ENCODE measurements at regions not wholly inside any gene's neighbourhood (a gene's known extent, or its start where the extent isn't known, plus 50 kb on each side); places are given as distances from the start of the nearest gene placed in this dataset.

DNA sequence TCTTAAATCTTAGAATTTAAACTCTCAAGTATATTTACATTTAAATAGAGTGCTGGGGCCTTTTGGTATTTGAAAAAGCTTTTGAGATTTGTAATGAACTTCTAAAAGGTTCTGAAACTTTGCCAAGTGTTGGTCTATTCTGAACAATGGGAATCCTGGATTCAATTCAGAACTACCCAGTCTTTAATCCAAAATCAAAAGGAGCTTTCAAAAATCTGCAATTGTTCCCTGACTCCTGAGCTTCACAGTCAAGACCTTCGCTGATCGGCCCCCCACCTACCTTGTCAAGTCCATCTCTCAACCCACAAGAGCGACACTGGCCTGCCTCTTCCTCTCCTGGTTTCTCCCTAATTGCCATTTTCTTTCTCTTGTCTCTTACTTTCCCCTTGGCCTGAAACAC is 666.1 kb upstream of the BOD1L1 start:
- H3K4me3 ChIP-seq: no peak overlapping the region
- TF ChIP-seq POLR2AphosphoS5 (IDR thresholded peaks at IDR 0.05; ENCODE audit: insufficient read depth in 1 of 2, low read depth in 1 of 2) (no peak), POLR2A (IDR thresholded peaks at IDR 0.05) (no peak)
- TF ChIP-seq, protein P1, sequence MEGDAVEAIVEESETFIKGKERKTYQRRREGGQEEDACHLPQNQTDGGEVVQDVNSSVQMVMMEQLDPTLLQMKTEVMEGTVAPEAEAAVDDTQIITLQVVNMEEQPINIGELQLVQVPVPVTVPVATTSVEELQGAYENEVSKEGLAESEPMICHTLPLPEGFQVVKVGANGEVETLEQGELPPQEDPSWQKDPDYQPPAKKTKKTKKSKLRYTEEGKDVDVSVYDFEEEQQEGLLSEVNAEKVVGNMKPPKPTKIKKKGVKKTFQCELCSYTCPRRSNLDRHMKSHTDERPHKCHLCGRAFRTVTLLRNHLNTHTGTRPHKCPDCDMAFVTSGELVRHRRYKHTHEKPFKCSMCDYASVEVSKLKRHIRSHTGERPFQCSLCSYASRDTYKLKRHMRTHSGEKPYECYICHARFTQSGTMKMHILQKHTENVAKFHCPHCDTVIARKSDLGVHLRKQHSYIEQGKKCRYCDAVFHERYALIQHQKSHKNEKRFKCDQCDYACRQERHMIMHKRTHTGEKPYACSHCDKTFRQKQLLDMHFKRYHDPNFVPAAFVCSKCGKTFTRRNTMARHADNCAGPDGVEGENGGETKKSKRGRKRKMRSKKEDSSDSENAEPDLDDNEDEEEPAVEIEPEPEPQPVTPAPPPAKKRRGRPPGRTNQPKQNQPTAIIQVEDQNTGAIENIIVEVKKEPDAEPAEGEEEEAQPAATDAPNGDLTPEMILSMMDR (IDR thresholded peaks at IDR 0.05): no peak
- intact Hi-C loops (cut with DNase I): no loop called here
- no peak overlapping the region for H3K27ac ChIP-seq
- no peaks in the 10 kb centered on the region for H3K9me3 ChIP-seq
- DNase-seq (ENCODE audit: extremely low spot score in 2 of 2): no peak
- no peaks in the 10 kb centered on the region for H3K36me3 ChIP-seq
- H3K4me1 ChIP-seq: no peaks in the 10 kb centered on the region
- H3K27me3 ChIP-seq: no peaks in the 10 kb centered on the region

DNA sequence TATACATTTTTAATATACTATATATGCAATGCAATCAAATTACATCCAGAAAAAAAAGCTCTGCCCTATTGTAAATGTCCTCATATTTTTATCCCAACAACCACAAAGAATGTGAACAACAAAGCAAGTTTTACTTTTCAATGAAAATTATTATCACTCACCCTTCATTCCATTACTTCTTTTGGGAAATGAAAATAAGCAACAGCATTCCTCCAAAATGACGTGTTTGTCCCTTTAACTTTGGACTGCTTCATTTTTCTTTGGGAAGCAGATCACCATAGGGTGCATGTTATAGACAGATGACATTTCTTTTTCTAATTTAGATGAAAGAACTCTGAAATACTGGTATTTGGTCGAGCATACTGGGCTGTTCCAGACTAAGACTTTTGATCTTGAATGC is 667.1 kb upstream of the BOD1L1 start:
- no peak for TF ChIP-seq POLR2A (IDR thresholded peaks at IDR 0.05)
- TF ChIP-seq, protein P1 (IDR thresholded peaks at IDR 0.05): no peak
- Histone ChIP-seq H3K27me3 (no peaks in the 10 kb centered on the region), H3K4me1 (no peaks in the 10 kb centered on the region), H3K27ac (no peak overlapping the region), H3K4me3 (no peak overlapping the region), H3K36me3 (no peaks in the 10 kb centered on the region), H3K9me3 (no peaks in the 10 kb centered on the region)
- intact Hi-C loops (cut with DNase I): no loop called here
- no peak for DNase-seq (ENCODE audit: extremely low spot score in 2 of 2)

DNA sequence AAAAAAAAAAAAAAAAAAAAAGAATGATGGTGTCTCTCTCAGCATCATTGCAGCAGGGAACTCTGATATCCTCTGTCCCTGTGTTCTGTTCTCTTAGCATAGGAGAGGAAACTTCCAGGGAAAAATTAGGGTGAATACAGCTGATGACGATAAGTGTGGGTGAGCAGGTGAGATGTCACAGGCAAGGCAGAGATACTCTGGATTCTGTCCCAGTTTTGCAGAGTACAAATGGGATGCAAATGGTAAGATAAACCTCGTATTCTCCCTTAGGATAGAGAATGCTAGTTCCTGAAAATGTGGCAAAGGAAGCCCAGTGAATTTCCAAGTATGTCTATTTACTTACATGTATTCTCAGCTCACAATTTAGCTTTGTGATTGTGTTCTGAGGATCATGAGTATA is 671.6 kb upstream of the BOD1L1 start:
- Histone ChIP-seq H3K36me3 (no peaks in the 10 kb centered on the region), H3K9me3 (no peaks in the 10 kb centered on the region), H3K4me3 (no peak overlapping the region), H3K4me1 (no peaks in the 10 kb centered on the region), H3K27me3 (no peaks in the 10 kb centered on the region), H3K27ac (no peak overlapping the region)
- no peak for TF ChIP-seq POLR2AphosphoS5 (IDR thresholded peaks at IDR 0.05; ENCODE audit: insufficient read depth in 1 of 2, low read depth in 1 of 2)
- TF ChIP-seq, protein P1 (IDR thresholded peaks at IDR 0.05): no peak
- no peak for TF ChIP-seq POLR2A (IDR thresholded peaks at IDR 0.05)
- intact Hi-C loops (cut with DNase I): no loop called here
- no peak for DNase-seq (ENCODE audit: extremely low spot score in 2 of 2)

DNA sequence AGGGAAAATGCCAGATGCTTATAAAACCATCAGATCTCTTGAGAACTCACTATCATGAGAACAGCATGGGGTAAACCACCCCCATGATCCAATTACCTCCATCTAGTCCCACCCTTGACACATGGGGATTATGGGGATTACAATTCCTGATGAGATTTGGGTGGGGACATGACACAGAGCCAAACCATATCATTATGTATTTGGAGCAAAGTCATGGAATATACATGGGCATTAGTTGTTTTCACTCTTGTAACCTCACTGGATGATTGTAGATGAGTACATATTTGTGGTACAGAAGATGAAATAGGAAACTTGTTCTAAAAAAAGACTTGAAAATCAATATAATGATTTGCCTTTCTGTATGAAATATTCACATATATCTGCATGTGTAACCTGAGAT is 674.5 kb upstream of the BOD1L1 start:
- H3K4me3 ChIP-seq: no peak overlapping the region
- no peaks in the 10 kb centered on the region for H3K36me3 ChIP-seq
- H3K27ac ChIP-seq: no peak overlapping the region
- intact Hi-C loops (cut with DNase I): no loop called here
- H3K27me3 ChIP-seq: no peaks in the 10 kb centered on the region
- no peaks in the 10 kb centered on the region for H3K4me1 ChIP-seq
- TF ChIP-seq POLR2AphosphoS5 (IDR thresholded peaks at IDR 0.05; ENCODE audit: insufficient read depth in 1 of 2, low read depth in 1 of 2): no peak
- DNase-seq (ENCODE audit: extremely low spot score in 2 of 2): no peak
- no peaks in the 10 kb centered on the region for H3K9me3 ChIP-seq

DNA sequence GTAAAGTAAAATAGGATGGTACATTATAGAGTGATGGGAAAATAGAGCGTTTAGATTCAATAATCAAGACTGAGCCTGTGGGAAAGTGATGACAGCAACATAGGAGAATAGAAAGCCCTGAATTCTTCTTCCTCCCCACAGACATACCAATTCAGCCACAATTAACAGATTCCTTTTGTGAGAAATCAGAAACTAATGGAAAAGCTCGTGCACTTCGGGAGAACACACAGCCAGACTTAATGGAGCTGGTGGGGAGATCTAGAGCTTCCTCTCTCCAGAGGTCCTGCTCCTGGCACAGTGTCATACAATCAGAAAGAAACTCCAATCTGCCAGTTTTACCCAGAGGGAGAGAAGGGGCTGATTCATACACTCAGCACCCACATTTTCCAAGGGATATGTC is 676.3 kb upstream of the BOD1L1 start:
- Histone ChIP-seq H3K27ac (no peak overlapping the region), H3K27me3 (no peaks in the 10 kb centered on the region), H3K4me3 (no peak overlapping the region), H3K9me3 (no peaks in the 10 kb centered on the region), H3K36me3 (no peaks in the 10 kb centered on the region), H3K4me1 (no peaks in the 10 kb centered on the region)
- TF ChIP-seq POLR2AphosphoS5 (IDR thresholded peaks at IDR 0.05; ENCODE audit: insufficient read depth in 1 of 2, low read depth in 1 of 2) (no peak), POLR2A (IDR thresholded peaks at IDR 0.05) (no peak)
- TF ChIP-seq, protein P1 (IDR thresholded peaks at IDR 0.05): no peak
- intact Hi-C loops (cut with DNase I): no loop called here
- DNase-seq (ENCODE audit: extremely low spot score in 2 of 2): no peak

DNA sequence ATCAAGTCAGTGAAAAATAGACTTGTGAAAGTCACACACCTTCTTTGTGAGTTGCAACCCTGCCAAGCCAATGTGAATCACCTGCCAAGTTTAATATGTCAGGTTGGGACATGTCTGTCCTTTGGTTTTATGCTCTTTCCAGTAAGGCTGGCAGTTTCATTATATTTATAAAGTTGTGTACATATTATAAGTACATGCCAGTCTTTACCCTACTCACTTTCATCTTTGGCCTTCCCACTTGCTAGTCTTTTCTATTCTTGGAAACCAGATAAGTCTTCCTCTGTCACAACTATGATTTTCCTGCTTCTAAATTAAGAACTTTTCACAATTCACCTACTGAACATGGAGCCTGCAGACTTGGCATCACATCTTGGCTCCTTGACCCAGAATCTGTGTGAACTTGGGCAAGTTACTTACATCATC is 680.7 kb upstream of the BOD1L1 start:
- no peaks in the 10 kb centered on the region for H3K27me3 ChIP-seq
- H3K4me3 ChIP-seq: no peak overlapping the region
- H3K4me1 ChIP-seq: no peaks in the 10 kb centered on the region
- intact Hi-C loops (cut with DNase I): no loop called here
- no peak overlapping the region for H3K27ac ChIP-seq
- TF ChIP-seq POLR2A (IDR thresholded peaks at IDR 0.05) (no peak), POLR2AphosphoS5 (IDR thresholded peaks at IDR 0.05; ENCODE audit: insufficient read depth in 1 of 2, low read depth in 1 of 2) (peak in 1 of 2 donors; percentile 52)
- no peaks in the 10 kb centered on the region for H3K36me3 ChIP-seq
- no peak for DNase-seq (ENCODE audit: extremely low spot score in 2 of 2)
- no peaks in the 10 kb centered on the region for H3K9me3 ChIP-seq

Measured in vagina (tissue), 2 donors.